UCSD-AML1 (cell line): ENCODE measurements at regions not wholly inside any gene's neighbourhood (a gene's known extent, or its start where the extent isn't known, plus 50 kb on each side); places are given as distances from the start of the nearest gene placed in this dataset.

ENCODE experiments used
- DNase-seq: peaks from one replicate; lab custom pipeline; 2025; ENCODE audit not compliant: unreplicated experiment; lab: John Stamatoyannopoulos, UW

DNA sequence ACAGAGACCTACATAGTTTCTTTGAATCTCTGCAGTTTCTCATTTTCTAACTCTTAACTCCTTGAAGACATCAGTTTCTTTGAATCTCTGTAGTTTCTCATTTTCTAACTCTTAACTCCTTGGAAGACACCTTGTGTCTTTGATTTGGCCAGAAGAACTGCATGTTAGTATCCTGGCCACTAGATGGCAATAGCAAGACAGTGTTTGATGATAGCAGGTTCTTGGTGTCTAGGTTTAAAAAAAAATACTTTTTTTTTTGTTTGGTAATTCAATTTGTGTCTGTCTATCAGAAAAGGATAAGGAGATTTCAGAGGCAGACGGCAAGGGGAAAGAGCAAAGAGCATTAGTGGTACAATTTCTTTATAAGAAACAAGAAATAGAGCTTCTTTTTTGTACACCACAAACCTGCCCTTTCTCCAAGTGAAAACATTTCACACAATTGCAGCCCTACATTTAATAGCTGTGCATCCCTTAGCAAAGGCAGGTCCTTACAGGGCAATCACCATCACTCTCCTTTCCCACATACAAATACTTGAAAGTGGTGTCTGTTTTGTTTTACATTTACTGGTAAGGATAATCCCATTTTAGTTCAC lies 1324.9 kb upstream of the CDH8 start:
- DNase-seq, result no peak

DNA sequence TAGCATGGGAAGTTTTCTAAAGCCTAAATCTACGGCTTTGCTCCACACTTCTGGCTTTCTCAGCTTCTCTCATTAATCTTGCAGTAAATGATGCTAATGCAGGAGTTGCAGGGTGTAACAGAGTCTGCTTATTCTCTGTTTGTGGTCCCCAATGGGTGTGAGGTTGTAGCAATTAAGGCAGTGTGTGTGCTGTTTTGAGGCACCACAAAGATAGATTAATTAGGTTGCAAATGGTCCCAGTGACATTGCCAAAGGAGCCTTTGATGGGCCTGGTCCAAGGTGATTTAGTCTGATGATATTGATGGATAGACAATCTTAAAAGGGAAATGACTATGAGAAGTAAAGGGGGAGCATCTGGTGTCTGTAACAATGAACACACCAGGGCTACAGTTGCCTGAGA lies 1313.7 kb upstream of the CDH8 start:
- no peak for DNase-seq

DNA sequence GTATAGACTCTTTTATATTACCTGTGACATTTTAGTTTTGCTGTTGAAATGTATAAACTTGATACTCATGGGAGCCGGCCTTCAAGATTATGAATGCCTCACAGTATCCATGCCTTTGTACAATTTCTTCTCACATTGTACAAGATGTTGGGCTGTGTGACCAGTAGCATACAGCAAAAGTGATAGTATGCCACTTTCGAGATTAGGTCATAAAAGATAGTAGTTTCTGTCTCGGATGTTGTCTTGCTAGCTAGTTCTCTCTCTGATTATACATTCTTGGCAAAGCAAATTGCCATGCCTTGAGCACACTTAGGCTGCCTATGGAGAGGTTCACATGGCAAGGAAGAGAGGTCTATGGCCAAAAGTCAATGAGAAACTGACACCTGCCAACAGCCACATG lies 1309.8 kb upstream of the CDH8 start:
- no peak for DNase-seq

DNA sequence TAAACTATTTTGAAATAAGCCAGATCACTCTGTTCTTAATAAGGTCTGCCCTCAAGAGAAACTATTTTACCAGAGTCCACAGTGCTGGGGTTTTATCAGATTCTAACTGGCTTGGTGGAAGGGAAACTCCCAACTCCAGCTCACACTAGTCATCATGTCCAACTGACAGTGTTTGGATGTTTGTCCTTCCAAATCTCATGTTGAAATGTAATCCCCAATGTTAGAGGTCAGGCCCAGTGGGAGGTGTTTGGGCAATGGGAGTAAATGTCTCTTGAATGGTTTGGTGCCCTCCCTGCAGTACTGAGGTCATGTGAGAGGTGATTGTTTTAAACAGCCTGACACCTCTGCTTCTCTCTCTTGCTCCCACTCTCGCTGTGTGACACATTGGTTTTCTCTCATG lies 1301.0 kb upstream of the CDH8 start:
- DNase-seq, result no peak

DNA sequence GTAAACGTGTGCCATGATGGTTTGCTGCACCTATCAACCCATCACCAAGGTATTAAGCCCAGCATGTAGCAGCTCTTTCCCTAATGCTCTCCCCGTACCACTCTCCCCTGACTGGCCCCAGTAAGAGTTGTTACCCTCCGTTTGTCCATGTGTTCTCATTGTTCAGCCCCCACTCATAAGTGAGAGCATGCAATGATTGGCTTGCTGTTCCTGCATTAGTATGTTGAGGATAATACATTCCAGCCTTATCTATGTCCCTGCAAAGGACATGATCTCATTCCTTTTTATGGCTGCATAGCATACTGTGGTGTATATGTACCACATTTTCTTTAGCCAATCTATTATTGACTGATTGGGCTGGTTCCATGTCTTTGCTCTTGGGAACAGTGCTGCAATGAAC lies 1294.9 kb upstream of the CDH8 start:
- no peak for DNase-seq

DNA sequence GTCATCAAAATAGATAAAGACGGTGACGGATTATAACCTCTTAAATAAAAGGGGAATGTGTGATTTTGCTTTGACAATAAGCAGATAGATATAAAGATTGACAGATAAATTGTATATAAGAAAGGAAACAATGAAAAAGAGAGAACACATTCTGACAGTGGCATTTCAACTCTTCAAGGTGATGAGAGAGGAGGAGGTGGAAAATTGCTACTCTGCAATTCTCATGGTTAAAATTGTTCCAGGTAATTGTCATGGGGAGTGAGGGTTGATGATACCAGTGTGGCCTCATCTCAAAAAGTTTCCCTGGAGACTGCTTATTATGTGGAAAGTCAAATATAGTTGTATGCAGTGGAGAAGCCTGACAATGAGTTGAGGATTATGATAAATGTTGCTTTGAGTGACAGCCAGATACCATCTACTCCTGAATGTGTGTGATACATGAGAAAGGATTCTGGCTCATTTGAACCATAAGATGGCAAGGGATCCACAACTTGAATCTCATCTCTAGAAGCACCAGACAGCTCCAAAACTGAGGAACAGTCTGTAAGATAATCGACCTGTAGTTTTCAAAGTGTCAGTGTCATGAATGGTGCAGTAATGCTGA lies 1290.6 kb upstream of the CDH8 start:
- DNase-seq, result no peak

DNA sequence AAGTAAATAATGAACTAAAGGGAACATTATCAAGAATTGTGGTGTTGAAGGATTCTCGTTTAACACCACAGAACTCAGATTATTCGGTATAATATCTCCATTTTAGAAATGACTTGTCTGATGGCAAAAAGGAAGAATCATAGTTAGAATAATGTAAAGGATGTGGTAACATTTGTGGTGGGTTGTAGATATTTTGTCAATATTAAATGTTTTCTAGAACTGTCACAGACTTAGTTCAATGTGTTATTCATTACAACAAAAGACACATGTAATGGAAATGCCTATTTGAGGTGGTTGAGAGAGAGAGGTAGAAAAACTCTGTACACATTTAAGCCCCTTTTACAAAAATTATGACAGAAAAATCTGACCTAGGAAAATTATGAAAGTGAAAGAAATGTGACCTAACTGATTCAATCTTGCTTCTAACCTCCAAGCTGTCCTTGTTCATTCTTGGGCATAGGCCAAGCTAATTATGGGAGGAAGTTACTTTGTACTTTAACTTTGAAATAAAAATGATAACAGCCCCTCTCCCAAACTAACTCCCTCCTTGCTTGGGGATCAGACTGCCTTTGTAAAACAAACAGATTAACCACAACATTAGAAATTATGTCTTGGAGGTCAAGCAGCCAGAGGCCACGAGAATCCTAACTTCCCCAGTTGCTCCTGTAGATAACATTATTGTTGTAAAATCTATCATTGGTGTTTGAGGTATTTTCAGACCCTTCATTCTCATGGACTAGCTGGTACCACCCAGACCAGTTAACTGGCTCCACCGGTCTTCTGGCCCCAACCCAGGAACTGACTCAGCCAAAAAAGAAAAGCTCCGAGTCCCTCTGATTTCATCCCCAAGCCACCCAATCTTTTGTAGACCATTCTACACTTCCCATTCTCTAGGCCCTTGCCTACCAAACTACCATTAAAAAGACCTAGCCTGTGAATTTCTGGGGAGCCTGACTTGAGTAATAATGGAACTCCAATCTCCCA lies 1287.8 kb upstream of the CDH8 start:
- DNase-seq, result peak; percentile 6

DNA sequence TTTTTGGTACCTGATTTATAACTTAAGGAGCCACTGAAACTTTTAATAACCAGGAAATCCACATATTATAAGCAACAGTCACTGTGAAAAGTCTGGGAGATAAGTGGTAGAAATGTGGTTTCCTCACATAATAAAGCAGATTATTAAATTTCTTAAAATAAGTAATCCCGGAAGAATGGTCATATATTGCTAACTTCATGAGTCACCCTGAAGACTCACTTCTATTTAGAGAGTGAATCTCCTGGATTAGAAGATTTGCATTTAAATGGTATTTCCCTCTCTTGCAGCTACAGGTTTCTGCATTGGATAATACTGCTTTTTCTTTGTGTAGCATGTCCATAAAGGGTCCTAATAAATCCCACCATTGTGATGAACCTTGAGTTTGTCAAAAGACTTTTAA lies 1286.8 kb upstream of the CDH8 start:
- DNase-seq, result no peak

DNA sequence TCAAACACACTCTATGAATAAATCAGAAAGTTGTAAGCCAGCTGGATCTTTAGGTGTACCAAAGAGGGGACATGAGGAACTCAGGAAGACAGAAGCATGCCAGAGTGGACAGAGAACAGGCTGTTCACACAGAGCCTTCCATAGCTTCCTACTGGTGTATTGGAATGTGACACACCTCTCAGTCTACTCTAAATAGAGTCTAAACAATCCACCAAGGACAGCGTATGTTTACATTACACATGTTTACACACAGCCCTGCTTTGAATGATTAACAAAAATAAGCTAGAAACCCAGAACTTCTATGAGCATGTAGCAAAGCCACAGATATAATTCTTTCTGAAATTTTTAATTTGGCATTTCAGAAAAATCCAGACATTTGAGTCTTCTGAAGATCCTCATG lies 1279.0 kb upstream of the CDH8 start:
- DNase-seq, result no peak

DNA sequence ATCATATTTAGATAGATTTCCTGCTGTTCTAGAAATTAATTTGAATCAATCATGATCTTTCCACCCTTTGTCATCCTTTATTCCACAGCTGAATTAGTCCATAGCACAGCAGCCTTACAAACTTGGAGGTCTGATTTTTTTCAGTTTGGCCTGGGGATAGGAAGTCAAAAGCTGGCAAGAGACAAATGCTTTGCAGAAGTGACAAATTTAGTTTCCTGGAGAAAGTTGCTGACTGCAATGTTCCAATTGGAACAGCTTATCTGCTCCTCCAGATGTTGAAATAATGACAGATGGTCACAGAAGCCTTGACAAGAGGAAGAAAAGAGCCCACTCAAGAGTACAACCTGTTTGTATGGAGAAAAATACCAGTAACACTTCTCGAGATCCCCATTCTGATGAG lies 1276.1 kb upstream of the CDH8 start:
- peak; percentile 8 for DNase-seq

DNA sequence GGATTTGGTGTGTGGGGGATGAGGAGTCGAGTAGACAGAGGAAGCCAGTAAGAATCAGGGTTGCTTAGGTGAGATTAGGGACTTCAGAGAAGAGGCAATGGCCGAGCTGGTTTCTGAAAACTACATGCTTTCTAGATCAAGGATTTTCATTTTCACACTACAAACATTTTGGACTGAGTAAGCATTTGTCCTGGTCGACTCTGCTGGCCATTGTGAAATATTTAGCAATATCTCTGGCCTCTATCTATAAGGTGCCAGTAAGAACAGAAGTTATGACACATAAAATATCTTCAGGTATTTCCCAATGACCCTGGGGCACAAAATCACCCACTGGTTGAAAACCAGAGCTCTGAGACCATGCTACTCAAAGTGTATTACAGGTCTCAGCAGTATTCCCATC lies 1275.1 kb upstream of the CDH8 start:
- DNase-seq, result no peak

DNA sequence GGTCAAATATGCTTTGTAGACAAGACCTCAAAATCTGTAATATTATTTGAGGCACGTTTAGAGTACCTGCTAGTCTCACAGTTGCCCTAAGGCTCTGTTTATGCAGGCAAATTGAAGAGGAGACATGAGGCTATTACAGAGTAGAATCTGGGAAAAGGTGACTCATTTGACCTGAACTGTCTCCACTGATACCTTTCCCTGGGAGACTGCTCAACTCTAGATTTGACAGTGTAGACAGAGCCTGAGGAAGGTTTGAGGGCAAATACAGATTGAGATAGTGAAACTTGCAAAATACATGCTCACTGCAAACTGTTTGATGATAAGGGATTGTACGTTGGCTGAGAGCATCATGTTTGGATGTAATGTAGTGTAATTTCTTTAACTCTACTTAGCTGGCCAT lies 1266.6 kb upstream of the CDH8 start:
- DNase-seq, result no peak

DNA sequence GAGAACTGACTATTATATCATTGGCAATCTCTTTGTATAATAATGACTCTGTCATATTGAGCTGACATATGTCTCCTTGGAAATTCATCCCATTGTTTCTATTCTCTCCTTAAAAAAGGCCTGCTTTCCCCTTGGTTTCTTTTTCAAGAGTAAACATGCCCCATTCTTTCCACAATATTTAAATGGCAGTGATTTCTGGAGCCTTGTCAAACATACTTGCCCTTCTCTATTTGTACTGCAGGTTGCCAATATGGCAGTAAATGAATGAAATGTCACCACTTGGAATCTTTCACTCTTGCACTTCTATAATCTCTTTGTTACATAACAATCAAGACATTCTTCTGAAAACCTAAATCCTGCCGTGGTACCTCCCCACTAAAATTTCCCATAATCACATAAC lies 1265.1 kb upstream of the CDH8 start:
- no peak for DNase-seq

DNA sequence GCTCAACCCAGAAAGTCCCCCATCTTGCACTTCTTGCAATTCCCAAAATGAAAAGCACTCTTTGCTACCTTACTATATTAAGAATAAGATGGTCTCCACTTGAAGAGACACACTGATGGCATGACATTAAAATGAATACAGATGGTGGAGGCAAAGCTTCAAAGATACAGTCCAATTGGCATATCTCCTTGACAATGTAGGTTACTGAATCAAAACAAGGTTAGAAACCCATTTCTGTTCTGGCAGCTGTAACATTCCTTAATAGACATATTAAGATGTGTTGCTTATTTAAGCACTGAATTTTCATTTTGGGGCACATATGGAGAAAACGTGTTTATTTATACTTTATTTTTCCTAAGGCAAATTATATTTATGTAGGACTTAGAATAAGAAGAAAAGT lies 1262.8 kb upstream of the CDH8 start:
- DNase-seq, result no peak

DNA sequence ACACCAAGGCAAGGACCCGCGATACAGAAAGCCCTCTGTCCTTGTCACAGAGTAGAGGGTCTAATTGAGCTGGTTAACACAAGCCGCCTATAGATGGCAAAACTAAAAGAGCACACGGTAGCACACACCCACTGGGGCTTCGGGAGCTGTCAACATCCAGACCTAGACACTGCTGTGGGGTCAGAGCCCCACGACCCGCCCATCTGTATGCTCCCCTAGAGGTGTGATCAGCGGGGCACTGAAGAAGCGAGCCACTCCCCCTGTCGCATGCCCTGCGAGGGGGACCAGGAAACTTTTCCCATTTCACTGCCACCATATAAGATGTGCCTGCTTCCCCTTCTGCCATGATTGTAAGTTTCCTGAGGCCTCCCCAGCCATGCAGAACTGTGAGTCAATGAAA lies 1255.8 kb upstream of the CDH8 start:
- no peak for DNase-seq

DNA sequence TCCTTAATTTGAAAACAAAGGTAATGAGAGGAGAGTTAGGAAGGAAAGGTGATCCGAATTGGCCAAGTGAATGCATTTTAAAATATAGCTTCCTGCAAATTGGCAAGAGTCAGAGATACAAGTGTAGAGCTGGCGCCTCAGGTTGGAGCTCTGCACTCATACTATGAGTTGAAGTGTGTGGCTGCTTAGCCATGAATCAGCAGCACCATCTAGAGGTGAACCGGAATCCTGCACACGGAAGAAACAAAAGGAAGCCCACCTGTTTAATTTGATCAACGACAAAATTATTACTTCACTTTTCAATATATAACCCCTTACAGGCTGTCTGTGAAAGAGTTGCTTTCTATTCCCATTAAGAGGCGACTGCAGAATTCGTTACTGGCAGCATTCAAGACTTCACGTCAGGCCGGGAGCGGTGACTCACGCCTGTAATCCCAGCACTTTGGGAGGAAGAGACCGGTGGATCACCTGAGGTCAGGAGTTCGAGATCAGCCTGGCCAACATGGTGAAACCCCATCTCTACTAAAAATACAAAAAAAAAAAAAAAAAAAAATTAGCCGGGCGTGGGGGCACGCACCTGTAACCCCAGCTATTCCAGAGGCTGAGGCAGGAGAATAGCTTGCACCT lies 1253.7 kb upstream of the CDH8 start:
- peak; percentile 31 for DNase-seq

DNA sequence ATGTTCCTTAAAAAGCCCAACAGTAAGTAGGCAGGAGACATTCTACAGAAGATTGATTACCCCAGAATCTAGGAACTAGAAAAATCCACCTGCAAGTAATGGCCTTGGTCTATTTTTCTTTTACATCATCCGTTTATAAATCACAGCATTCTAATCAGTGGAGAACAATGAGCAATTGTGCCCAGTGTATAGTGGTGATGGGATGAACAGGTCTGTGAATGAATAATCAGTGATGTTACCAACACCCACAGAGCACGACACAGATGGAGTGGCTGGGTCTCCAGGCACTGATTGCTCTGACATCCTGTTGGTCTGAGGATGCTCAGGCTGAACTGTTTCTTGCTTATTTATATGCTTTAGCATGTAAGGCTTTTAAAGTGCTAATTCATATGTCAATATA lies 1251.2 kb upstream of the CDH8 start:
- DNase-seq, result no peak

DNA sequence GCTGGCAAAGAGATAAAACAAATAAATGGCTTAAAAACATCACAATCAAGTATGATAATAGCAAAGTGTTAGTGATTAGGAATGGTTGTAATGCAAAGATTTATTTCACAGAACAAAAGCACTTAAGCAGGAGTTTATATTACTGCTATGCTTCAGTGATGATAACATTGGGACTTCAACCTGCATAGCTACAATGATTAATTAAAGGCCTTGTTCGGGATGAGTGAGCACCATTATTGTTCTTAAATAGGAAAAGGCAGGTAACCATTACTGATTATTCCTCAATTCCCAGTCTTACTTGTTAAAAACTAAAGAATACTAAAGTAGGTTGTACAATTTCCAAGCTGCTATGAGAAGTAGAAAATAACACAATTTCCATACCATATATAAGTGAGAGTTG lies 1247.5 kb upstream of the CDH8 start:
- no peak for DNase-seq

DNA sequence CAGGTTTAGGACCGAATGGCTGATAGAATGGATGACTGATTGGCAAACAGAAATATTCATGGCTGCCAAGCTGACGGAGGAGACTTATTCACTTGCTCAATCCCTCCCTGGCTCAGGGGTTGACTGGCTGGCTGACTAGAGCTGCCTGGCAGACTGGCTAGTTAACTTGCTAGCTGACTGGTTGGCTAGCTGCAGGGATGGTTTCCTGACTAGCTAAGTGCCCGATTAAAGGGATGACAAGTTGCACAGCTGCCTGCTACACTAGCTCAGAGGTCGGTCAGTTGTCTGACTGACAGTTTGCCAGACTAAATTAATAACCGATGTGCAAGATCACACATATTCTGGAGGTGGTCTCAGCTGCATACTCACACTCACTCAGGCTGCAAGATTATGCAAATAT lies 1208.4 kb upstream of the CDH8 start:
- DNase-seq, result no peak

DNA sequence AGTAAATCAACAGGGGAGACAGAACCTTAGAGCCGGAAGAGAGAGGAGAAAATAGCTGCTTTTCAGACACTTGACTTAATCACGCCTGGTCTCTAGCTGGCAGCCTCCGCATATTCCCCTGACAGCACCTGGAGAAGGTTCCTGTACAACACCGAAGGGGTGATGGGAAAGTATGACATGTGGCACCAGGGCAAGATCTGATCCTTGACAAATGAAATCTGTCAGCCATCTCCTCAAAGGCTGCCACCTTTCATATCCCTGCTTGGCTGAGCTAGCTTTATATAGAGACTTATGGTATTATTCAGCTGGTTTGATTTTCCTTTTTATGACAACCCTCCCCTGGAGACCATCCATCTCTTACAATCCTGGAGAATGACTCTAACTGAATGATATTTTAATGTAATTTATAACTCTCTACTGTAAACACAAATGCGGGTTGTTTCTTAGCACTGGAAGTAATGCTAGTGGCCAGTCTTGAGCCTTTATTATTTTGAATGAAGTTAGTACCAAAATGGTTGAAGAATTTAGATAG lies 1205.3 kb upstream of the CDH8 start:
- no peak for DNase-seq

DNA sequence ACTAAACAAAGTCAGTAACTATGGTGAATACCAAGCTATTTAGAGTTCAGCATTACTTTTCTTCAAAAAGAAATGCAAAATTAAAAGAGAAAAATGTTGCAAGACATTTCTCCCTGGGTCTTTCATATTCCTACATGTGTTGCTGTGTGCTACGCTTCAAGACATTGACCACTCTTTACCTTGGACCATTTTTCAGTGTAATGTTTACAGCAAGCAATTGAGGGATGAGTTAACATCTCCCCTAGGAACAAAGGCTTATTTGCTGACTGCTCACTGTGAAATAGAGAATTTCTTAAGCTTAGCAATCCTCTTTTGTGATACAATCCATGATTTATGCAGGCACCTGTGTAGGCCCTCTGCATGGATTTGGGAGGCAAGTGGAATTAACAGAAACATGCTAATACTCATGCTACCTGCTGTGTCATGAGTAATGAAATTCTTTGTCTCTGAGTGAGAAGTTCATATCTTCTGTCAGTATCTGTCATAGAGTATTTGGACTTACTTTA lies 1202.9 kb upstream of the CDH8 start:
- no peak for DNase-seq
